Islet precursor cell (in vitro differentiated cells): ENCODE measurements at regions not wholly inside any gene's neighbourhood (a gene's known extent, or its start where the extent isn't known, plus 50 kb on each side); places are given as distances from the start of the nearest gene placed in this dataset.

Experiments used
- DNase-seq: peaks from one replicate; pipeline ENCODE4 v3.0.0-alpha.2; 2018

- no peak for DNase-seq
Measured at GRCh38 chr12:126346087-126346486, 1280.9 kb downstream of the AACS start.

DNA sequence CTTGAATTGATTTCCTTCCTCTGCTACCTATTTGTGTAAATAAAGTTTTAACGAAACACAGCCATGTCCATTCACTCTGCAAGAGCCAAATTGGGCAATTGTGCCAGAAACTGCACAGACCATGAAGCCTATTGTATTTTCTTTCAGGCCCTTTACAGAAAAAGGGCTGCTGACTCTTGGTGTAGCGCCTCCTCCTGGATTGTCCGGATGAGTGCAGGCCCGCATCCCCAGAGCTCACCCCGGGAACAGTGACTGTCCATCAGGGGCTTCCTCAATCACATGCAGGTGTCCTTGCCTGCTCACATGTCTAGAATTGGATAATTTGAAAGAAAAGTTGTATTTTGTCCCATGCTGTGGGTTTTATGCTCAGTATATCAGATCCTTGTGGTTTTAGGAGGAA lies 1282.2 kb downstream of the AACS start:
- DNase-seq: no peak

- DNase-seq: no peak
Measured at GRCh38 chr12:126349383-126349782, 1284.1 kb downstream of the AACS start.

GRCh38 chr12:126353604-126354003 lies 1288.4 kb downstream of the AACS start:
- no peak for DNase-seq

DNA sequence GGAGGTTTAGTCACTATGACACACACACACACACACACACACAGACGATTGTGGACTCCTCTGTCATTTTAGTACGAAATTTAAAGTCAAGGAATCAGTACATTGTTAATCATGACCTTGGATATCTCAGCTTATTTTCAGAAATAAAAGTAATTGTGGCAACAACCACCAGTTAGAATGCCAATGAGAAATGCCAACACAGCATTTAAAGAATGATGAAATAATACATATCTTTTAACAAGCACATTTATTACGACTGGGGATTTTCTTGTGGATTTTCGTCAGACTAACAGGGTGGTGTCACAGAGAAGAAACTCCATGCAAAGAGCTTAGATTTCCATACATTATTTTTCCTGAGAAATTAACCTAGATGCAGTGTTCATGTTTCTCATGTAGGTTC lies 1289.4 kb downstream of the AACS start:
- no peak for DNase-seq

DNA sequence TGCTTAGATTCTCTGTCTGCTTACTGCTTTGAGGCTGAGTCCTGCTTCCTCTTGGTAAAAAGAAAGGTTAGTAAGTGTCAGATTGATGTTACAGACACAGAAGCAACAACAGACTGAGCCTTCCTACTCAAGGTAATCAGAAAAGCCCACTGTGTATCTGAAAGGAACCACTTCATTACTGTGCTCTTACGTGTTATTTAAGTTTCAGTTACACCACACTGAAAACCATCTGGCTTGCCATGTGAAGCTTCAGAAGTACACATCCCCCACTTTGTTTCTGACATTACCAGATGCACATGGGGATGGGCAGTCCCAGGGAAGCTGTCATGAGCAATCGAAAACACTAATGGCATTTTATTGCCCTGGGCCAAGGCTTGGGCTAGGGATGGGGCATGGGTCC lies 1290.1 kb downstream of the AACS start:
- no peak for DNase-seq

- DNase-seq: no peak
Measured at GRCh38 chr12:126358806-126359205, 1293.6 kb downstream of the AACS start.

DNA sequence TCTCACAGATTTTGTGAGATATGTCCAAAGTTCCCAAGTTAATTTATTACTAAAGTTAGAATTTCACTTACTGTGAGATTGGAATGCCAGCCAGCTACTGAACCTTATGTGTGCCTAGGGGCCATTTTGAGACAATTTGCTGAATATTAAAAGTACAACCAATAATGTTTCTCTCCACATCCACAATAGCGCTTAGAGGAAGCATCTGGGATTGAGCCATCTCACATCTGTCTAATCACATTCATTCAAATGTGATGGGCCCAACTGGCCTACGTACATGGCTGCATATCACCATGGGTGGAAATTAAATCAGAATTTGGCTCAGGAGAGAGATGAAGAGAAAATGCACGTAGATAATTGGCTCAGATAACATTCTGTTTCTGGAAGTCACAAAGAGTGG lies 1294.0 kb downstream of the AACS start:
- DNase-seq: no peak

GRCh38 chr12:126361804-126362203 lies 1296.6 kb downstream of the AACS start:
- no peak for DNase-seq

GRCh38 chr12:126362493-126362892 lies 1297.3 kb downstream of the AACS start:
- no peak for DNase-seq

DNA sequence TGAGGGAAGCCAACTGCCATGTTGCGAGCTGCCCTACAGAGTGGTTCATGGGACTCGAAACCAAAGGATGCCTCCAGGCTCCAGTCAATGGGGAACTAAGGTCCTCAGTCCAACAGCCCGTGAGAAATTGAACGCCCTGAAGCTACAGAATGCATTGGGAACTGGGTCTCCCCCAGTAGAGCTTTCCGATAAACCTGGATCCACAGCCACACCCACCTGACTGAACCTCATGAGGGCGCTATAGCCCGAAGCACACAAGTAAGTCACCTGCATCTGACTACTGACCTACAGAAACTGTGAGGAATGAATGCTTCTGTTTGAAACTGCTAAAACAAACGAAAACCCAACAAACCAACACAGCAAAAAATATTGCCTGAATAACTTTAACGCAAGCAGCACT lies 1297.7 kb downstream of the AACS start:
- no peak for DNase-seq

GRCh38 chr12:126369487-126370463 lies 1304.5 kb downstream of the AACS start:
- no peak for DNase-seq

- DNase-seq: no peak
Measured at GRCh38 chr12:126383506-126383905, 1318.3 kb downstream of the AACS start.

DNA sequence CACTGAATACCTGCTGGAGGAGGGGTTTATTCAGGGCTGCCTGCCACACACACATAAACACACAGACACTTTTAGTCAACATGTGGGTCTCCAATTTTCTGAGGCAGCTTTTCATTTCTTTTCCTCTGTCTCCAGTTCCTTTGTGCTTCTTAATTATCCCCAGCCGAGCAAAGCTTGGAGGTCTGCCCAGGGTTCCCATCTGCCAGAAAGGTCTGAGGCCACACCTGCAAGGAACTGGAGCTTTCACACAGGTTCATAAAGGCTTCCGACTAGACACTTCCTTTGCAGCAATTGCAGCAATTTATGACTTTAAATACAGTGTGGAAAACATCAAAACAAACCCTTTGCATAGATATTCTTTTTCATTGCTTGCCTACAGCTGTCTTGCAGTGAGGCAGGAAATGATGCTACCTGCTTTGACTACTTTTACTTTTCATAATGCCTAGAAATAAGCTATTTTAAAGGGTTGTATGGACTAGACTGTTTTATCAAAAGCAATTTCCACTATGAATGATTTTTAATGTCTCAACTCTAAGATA lies 1318.9 kb downstream of the AACS start:
- no peak for DNase-seq

- no peak for DNase-seq
Measured at GRCh38 chr12:126385785-126386184, 1320.5 kb downstream of the AACS start.

DNA sequence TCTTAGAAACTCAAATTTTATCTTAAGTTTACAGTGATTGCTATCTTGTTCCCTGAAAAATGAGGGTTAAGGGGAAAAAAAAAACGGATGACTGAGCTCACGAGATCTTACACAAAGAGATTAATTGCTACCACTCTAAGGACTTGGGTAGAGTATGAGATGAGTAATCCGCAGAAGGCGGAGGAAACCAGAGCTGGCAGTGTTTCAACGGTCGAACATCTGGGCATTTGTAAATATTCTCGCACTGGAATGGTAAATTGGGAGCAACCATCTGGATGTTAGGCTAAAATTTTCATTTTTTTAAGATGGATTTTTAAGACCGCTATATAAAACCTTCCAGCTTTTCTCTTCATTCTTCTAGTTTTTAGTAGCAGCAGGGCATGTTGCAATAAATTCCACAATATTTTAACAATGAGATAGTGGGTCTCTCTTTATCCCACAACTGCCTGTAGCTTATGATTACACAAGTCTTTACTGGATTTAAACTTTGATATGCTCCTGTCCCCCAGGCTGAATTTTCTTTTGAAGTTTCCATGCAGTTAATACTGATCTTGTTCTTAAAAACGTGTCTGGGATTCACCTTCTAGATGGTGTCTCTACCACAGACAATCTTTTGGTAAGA lies 1324.1 kb downstream of the AACS start:
- DNase-seq: no peak

DNA sequence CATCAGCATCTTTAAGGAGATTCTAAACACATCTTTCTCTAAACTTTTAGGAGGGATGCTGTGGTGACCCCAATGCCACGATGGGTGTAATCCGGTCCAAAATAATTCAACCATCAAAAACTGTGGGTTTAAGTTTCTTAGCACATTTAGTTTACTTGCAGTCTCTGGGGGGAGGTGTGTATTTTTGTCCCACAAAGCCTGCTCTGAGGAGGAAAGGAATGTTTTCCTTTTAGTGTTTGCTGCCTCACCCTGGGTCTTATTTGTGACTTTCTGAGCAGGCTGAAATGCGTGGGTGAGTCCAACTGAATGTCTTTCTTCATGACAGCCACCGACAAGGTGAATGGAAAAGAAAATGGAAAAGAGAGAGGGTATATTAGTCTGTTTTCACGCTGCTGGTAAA lies 1324.7 kb downstream of the AACS start:
- DNase-seq: no peak

GRCh38 chr12:126390969-126391566 lies 1325.8 kb downstream of the AACS start:
- no peak for DNase-seq

- DNase-seq: no peak
Measured at GRCh38 chr12:126396536-126396935, 1331.3 kb downstream of the AACS start.

GRCh38 chr12:126397071-126397581 lies 1331.9 kb downstream of the AACS start:
- DNase-seq: no peak

- DNase-seq: no peak
Measured at GRCh38 chr12:126397660-126398059, 1332.4 kb downstream of the AACS start.

DNA sequence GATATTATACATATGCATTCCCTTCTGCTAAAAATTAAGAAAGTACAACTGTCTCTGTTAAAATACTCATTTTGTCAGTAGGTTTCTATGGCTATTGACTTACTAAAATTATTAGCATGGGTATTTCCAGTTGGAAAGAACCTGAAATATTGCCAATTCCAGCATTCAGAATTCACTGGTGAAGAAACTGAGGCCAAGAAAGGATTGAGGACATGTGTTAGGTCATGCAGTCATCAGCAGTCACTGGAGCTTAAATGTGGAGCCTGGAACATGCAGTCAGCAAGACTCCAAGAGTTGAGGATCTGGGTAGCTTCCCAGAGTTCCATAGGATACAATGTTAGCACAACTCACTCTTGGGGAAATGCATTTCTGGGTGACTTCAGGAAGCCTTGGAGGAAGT lies 1335.6 kb downstream of the AACS start:
- DNase-seq: no peak

GRCh38 chr12:126404293-126404881 lies 1339.2 kb downstream of the AACS start:
- no peak for DNase-seq
